Ishikawa (cell line): ENCODE measurements at regions not wholly inside any gene's neighbourhood (a gene's known extent, or its start where the extent isn't known, plus 50 kb on each side); places are given as distances from the start of the nearest gene placed in this dataset.

Source experiments
- CEBPB ChIP-seq: IDR thresholded peaks from 2 replicates; pipeline ENCODE4 v1.6.1; 2012
- CREB1 ChIP-seq: IDR thresholded peaks from 2 replicates; pipeline ENCODE4 v1.6.1; 2012; ENCODE audit warnings: low read depth
- EGR1 ChIP-seq: IDR thresholded peaks from 2 replicates; pipeline ENCODE4 v1.6.1; 2012
- EP300 ChIP-seq: IDR thresholded peaks from 2 replicates; pipeline ENCODE4 v1.6.1; 2012; ENCODE audit warnings: borderline replicate concordance
- FOXM1 ChIP-seq: IDR thresholded peaks from 2 replicates; pipeline ENCODE4 v1.6.1; 2012; ENCODE audit warnings: low read depth, borderline replicate concordance
- NFIC ChIP-seq: IDR thresholded peaks from 2 replicates; pipeline ENCODE4 v1.6.1; 2012
- RAD21 ChIP-seq: IDR thresholded peaks from 2 replicates; pipeline ENCODE4 v1.6.1; 2012; ENCODE audit warnings: low read depth
- TAF1 ChIP-seq: IDR thresholded peaks from 2 replicates; pipeline ENCODE4 v1.6.1; 2012; ENCODE audit warnings: low read depth, mild to moderate bottlenecking
- TCF12 ChIP-seq: IDR thresholded peaks from 2 replicates; pipeline ENCODE4 v1.6.1; 2012; ENCODE audit warnings: low read depth
- TEAD4 ChIP-seq: IDR thresholded peaks from 2 replicates; pipeline ENCODE4 v1.6.1; 2012
- YY1 ChIP-seq: IDR thresholded peaks from 2 replicates; pipeline ENCODE4 v1.6.1; 2012; ENCODE audit warnings: low read depth
- ZBTB7A ChIP-seq: IDR thresholded peaks from 2 replicates; pipeline ENCODE4 v1.6.1; 2012; ENCODE audit warnings: low read depth
- TF ChIP-seq, protein P1 (sequence below): IDR thresholded peaks from 2 replicates; pipeline ENCODE4 v1.6.1; 2012; ENCODE audit warnings: low read depth, mild to moderate bottlenecking
- TF ChIP-seq, protein P2 (sequence below): IDR thresholded peaks from 2 replicates; pipeline ENCODE4 v1.6.1; 2012
- TF ChIP-seq, protein P3 (sequence below): IDR thresholded peaks from 2 replicates; pipeline ENCODE4 v1.6.1; 2012

- TF ChIP-seq CREB1 (no peak), TCF12 (no peak), ZBTB7A (no peak), TEAD4 (no peak), RAD21 (no peak), YY1 (no peak), FOXM1 (no peak), EGR1 (no peak), CEBPB (no peak), NFIC (no peak), TAF1 (no peak)
- TF ChIP-seq, protein P1, sequence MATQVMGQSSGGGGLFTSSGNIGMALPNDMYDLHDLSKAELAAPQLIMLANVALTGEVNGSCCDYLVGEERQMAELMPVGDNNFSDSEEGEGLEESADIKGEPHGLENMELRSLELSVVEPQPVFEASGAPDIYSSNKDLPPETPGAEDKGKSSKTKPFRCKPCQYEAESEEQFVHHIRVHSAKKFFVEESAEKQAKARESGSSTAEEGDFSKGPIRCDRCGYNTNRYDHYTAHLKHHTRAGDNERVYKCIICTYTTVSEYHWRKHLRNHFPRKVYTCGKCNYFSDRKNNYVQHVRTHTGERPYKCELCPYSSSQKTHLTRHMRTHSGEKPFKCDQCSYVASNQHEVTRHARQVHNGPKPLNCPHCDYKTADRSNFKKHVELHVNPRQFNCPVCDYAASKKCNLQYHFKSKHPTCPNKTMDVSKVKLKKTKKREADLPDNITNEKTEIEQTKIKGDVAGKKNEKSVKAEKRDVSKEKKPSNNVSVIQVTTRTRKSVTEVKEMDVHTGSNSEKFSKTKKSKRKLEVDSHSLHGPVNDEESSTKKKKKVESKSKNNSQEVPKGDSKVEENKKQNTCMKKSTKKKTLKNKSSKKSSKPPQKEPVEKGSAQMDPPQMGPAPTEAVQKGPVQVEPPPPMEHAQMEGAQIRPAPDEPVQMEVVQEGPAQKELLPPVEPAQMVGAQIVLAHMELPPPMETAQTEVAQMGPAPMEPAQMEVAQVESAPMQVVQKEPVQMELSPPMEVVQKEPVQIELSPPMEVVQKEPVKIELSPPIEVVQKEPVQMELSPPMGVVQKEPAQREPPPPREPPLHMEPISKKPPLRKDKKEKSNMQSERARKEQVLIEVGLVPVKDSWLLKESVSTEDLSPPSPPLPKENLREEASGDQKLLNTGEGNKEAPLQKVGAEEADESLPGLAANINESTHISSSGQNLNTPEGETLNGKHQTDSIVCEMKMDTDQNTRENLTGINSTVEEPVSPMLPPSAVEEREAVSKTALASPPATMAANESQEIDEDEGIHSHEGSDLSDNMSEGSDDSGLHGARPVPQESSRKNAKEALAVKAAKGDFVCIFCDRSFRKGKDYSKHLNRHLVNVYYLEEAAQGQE = no peak
- TF ChIP-seq, protein P2, sequence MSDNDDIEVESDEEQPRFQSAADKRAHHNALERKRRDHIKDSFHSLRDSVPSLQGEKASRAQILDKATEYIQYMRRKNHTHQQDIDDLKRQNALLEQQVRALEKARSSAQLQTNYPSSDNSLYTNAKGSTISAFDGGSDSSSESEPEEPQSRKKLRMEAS = no peak
These were observed 100.1 kb upstream of the NPHP3 start for GRCh38 chr3:132822266-132822665.

DNA sequence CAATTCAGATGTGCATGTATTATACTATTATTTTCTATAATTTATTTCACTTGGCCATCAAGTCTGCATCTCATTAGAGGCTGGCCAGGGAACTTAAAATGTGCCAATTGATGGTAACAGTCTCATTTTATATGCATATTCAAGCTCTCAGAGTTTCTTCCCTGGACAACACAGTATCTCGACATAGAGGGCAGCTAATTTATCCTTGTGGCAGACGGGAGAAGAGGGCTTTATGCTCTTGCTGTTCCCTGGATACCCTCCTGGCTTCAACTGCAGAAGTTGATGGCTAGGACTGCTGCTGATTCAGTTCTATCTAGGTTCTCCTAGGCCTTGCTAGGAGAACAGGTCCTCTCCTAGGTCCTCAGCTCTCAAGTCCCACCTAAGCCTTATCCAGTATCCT lies 99.1 kb upstream of the NPHP3 start:
- TF ChIP-seq CEBPB = no peak
- TF ChIP-seq TEAD4 = no peak
- TF ChIP-seq FOXM1 = no peak

DNA sequence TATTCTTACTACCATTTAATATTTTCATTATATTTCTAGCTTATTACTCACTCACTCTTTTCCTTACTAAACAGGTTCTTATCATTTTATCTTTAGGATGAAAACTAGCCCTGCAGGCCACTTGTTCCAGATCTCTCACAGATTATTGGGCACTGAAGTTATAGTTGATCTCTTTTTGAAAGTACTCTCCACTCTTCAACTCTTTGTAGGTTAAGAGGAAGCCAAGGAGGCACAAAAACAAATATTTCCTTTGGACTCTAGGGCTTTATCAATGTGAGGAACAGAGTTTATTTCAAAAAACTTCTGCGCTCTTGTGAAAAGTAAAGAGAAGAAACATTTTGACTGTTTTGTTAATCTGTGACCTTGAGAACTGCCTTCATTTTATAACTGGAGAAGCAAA lies 96.0 kb upstream of the NPHP3 start:
- TF ChIP-seq CREB1 = no peak
- TF ChIP-seq, protein P3, sequence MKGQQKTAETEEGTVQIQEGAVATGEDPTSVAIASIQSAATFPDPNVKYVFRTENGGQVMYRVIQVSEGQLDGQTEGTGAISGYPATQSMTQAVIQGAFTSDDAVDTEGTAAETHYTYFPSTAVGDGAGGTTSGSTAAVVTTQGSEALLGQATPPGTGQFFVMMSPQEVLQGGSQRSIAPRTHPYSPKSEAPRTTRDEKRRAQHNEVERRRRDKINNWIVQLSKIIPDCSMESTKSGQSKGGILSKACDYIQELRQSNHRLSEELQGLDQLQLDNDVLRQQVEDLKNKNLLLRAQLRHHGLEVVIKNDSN = no peak
- TF ChIP-seq RAD21 = no peak
- TF ChIP-seq ZBTB7A = no peak
- TF ChIP-seq CEBPB = no peak
- TF ChIP-seq, protein P1 = no peak
- TF ChIP-seq TCF12 = no peak
- no peak for TF ChIP-seq EGR1
- no peak for TF ChIP-seq TAF1
- TF ChIP-seq EP300 = no peak
- no peak for TF ChIP-seq YY1

- TF ChIP-seq, protein P3 = no peak
- TF ChIP-seq CREB1 (no peak), CEBPB (no peak), YY1 (no peak), ZBTB7A (no peak), TAF1 (no peak), TCF12 (no peak), EP300 (no peak)
- TF ChIP-seq, protein P1 = no peak
- TF ChIP-seq, protein P2 = no peak
These were observed 95.5 kb upstream of the NPHP3 start for GRCh38 chr3:132817646-132818177.

DNA sequence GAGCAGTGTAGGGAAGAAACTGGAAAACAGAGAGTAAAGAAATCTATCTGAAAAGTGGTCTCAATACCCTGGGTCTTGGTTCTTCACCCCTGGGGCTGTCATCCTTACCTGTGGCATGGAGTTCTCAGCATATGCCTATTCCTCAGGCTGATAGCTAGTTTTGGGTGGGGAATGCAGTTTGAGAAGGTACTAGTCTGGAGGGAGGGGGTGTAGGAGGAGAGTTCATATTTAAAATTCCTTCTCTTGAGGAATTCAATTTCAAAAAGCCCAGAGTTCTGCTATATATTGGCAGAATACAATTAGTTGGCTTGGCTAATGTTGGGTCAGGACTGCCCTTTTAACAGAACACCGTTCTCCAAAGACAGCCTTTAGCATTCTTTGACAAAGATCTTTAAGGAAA lies 82.9 kb upstream of the NPHP3 start:
- TF ChIP-seq, protein P1 = no peak
- no peak for TF ChIP-seq TEAD4
- TF ChIP-seq EP300 = no peak
- TF ChIP-seq TAF1 = no peak
- TF ChIP-seq YY1 = no peak
- TF ChIP-seq CEBPB = no peak
- no peak for TF ChIP-seq NFIC
